ENCODE measurements at regions not wholly inside any gene's neighbourhood (a gene's known extent, or its start where the extent isn't known, plus 50 kb on each side); places are given as distances from the start of the nearest gene placed in this dataset.

- no peak for DNase-seq
Measured at GRCh38 chr5:96243862-96244261, 189.2 kb downstream of the PCSK1 start.

- no peak for DNase-seq
Measured at GRCh38 chr5:96243203-96243602, 189.8 kb downstream of the PCSK1 start.

GRCh38 chr5:96242571-96242970 lies 190.5 kb downstream of the PCSK1 start:
- DNase-seq, result no peak

- no peak for DNase-seq
Measured at GRCh38 chr5:96236831-96237230, 196.2 kb downstream of the PCSK1 start.

- no peak for DNase-seq
Measured at GRCh38 chr5:96236051-96236450, 197.0 kb downstream of the PCSK1 start.

GRCh38 chr5:96235008-96235910 lies 197.8 kb downstream of the PCSK1 start:
- no peak for DNase-seq

GRCh38 chr5:96232602-96233001 lies 200.4 kb downstream of the PCSK1 start:
- DNase-seq, result no peak

GRCh38 chr5:96229188-96229587 lies 203.9 kb downstream of the PCSK1 start:
- DNase-seq, result no peak

GRCh38 chr5:96228408-96228807 lies 204.6 kb downstream of the PCSK1 start:
- no peak for DNase-seq

GRCh38 chr5:96227957-96228356 lies 205.1 kb downstream of the PCSK1 start:
- DNase-seq, result no peak

GRCh38 chr5:96226941-96227552 lies 206.0 kb downstream of the PCSK1 start:
- DNase-seq, result no peak

GRCh38 chr5:96222129-96222528 lies 210.9 kb downstream of the PCSK1 start:
- no peak for DNase-seq

- no peak for DNase-seq
Measured at GRCh38 chr5:96220610-96221390, 212.2 kb downstream of the PCSK1 start.

- DNase-seq, result no peak
Measured at GRCh38 chr5:96219580-96220281, 213.3 kb downstream of the PCSK1 start.

- no peak for DNase-seq
Measured at GRCh38 chr5:96218653-96219052, 214.4 kb downstream of the PCSK1 start.

- no peak for DNase-seq
Measured at GRCh38 chr5:96214442-96215197, 218.4 kb downstream of the PCSK1 start.

- DNase-seq, result no peak
Measured at GRCh38 chr5:96209829-96210228, 223.2 kb downstream of the PCSK1 start.

- no peak for DNase-seq
Measured at GRCh38 chr5:96207420-96207819, 225.6 kb downstream of the PCSK1 start.

- no peak for DNase-seq
Measured at GRCh38 chr5:96203761-96204160, 229.3 kb downstream of the PCSK1 start.

GRCh38 chr5:96201503-96201902 lies 231.5 kb downstream of the PCSK1 start:
- DNase-seq, result no peak

GRCh38 chr5:96200641-96201040 lies 232.4 kb downstream of the PCSK1 start:
- no peak for DNase-seq

- no peak for DNase-seq
Measured at GRCh38 chr5:96199713-96200183, 233.3 kb downstream of the PCSK1 start.

Data from activated CD4-positive, alpha-beta T cell treated with anti-CD3 and anti-CD28 coated beads for 4 hours (primary cell).